HG02588 (cell line): ENCODE measurements at regions not wholly inside any gene's neighbourhood (a gene's known extent, or its start where the extent isn't known, plus 50 kb on each side); places are given as distances from the start of the nearest gene placed in this dataset.
"Not testable (repeated sequence)": the region's sequence is repeated elsewhere in the genome, so short reads cannot be mapped to it uniquely, and the experiment has no call there.

ENCODE experiments used
- ATAC-seq: cut with Tn5 transposase; IDR thresholded peaks from one replicate; pipeline ENCODE4 v1.9.1; 2021; ENCODE audit warnings: mild to moderate bottlenecking, moderate library complexity; ENCODE audit not compliant: unreplicated experiment

- ATAC-seq, result no peak
Observed at GRCh38 chr2:216989340-216990129, 129.7 kb upstream of the TNP1 start.

DNA sequence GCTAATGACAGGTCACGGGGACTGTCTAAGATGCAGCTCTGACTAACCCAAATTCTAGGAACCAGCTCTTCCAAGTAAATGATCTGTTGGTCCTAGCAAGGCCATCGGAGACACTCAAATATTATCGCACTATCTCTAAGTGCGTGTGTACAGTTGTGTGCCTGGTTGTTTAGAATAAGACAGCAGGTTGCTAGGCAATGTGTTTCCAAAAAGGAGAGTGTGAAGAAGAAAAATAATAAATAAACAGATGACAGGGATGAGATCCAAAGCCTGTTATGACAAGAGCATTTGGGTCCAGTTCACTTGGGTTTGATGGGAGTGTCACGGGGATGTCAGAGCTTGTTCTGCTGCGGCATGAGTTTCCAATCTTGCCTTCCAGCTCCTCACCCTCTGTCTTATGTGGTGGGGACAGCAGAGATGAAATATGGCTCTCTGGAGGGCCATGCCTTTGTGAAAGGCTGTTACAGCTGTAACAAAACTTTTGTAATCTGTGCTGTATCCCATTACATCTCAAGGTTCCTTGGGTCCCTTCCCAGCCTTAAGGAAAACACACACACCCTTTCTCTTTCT, 127.5 kb upstream of the TNP1 start:
- ATAC-seq, result no peak

DNA sequence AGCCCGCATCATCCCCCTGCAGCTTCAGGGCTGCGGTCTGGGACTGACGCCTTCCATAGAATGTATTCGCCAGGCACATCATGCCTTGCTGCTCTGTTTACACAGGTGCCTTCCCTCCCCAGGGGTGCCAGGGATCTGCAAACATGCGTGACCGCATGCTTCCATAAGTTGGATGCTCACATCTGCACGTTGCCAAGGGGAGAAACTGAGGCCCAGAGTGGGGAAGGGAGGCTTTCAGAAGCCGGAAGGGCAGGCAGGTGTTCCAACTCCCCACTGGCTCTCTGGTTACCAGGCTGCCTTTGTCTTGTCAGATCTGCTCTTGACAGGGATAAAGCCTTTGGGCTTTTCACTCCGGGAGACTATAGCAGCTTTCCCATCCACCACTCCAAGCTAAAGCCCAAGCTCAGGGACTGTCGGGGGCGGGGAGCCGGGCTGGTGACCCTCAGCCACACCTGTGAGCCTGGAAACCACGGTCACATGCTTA, 125.8 kb upstream of the TNP1 start:
- ATAC-seq, result no peak

DNA sequence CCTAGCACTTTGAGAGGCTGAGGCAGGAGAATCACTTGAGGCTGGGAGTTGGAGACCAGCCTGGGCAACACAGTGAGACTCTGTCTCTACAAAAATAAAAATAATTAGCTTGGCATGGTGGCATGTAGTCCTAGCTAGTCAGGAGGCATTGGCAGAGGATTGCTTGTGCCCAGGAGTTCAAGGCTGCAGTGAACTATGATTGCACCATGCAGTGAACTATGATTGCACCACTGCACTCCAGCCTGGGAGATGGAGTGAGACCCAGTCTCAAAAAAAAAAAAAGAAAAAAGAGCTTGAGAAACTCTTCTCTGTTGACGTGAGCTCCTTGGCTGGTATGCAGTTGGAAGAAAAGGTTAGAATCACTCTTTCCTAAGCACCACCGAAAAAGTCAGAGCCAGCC, 125.1 kb upstream of the TNP1 start:
- ATAC-seq, result no peak

GRCh38 chr2:216981951-216982350, 122.1 kb upstream of the TNP1 start:
- ATAC-seq, result not testable (repeated sequence)

DNA sequence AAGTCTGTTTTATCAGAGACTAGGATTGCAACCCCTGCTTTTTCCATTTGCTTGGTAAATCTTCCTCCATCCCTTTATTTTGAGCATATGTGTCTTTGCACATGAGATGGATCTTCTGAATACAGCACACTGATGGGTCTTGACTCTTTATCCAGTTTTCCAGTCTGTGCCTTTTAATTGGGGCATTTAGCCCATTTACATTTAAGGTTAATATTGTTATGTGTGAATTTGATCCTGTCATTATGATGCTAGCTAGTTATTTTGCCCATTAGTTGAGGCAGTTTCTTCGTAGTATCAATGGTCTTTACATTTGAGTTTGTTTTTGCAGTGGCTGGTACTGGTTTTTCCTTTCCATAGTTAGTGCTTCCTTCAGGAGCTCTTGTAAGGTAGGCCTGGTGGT, 120.6 kb upstream of the TNP1 start:
- ATAC-seq, result not testable (repeated sequence)

GRCh38 chr2:216974321-216975302, 114.7 kb upstream of the TNP1 start:
- ATAC-seq, result no peak

DNA sequence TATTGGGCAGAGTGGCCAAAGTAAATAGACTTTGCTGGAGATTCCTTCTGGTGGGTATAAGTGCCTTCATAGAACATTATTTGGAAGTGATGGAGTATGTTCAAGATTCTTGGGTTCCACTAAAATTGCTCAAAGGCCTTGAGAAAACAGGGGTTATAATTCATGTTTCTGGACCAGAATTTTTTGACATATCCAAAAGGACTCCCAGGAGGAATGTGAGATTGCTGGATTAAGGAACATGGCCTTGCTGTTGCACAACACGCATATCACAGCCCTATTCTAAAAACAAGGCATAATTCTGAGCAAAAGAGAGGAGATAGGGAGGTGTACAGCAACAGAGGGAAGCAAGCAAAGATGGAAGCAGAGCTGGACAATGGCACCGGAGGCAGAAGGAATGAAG, 111.7 kb upstream of the TNP1 start:
- ATAC-seq, result no peak

DNA sequence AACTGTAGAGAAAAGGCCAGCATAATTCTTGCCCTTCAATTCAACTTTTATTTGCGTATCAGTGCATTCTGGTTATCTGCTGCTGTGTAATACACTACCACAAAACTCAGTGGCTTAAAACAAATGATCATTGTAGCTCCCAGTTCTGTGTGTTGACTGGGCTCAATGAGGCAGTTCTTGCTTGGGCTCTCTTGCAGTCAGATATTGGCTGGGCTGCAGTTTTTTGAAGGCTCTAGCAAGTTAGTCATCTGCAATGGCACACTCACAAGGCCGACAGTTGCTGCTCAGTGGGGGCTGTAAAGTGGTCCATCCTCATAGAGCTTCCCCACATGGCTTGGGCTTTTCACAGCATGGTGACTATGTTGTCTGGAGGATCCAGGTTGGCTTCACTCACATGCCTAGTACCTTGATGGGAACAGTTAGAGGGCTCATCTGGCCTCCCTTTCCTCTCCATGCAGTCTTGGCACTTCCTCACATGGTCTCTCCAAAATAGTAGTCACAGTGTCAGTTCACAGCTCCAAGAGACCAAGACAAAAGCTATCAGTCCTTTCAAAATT, 110.6 kb upstream of the TNP1 start:
- no peak for ATAC-seq

DNA sequence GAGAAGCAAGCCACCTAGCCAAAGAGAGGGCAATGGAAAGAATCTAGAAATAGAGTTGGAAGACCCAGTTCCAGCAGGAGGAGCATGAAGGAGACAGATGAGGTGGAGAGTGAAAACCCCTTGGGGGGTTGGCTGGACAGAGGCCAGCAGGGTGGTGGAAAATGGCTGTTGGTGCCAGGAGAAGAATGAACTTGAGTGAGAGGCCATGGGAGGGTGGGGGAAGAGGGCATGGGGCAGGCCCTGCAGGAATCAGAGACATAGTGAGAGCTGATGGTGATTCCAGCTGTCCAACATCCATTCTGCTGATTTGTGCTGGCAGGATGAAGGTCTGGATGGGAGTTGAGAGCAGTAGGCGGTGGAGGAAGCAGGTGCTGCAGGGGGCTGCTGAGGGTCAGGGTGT, 108.0 kb upstream of the TNP1 start:
- ATAC-seq, result no peak

- no peak for ATAC-seq
Observed at GRCh38 chr2:216960671-216961268, 100.9 kb upstream of the TNP1 start.

GRCh38 chr2:216959433-216959832, 99.6 kb upstream of the TNP1 start:
- ATAC-seq, result no peak

GRCh38 chr2:216956820-216957493, 97.1 kb upstream of the TNP1 start:
- no peak for ATAC-seq

DNA sequence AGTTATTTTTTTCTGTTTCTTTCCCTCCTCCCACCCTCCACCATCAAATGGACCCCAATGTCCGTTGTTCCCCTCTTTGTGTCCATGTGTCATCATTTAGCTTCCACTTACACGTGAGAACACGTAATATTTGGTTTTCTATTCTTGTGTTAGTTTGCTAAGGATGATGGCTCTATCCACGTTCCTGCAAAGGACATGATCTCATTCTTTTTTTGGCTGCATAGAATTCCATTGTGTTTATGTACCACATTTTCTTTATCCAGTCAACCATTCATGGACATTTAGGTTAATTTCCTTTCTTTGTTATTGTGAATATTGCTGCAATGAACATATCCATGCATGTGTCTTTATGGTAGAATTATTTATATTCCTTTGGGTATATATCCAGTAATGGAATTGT, 91.3 kb upstream of the TNP1 start:
- ATAC-seq, result no peak

DNA sequence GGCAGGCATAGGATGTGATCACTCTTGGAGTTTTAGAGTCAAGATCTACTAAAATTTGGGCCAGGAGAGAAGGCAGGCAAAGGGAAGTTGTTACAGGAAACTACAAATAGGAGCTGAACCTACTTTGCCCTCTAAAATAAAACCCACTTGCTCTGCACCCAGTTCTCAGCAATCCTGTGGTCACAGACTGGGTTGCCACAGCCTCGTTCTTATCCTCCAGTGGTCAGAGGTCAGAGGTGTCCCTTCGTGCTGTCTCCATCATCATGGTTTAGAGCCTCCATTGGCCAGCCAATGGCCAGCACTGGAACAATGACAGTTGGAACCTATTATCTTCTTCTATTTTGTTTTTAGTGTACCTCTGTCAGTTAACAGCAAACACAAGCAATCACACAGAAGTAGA, 90.7 kb upstream of the TNP1 start:
- ATAC-seq, result no peak

DNA sequence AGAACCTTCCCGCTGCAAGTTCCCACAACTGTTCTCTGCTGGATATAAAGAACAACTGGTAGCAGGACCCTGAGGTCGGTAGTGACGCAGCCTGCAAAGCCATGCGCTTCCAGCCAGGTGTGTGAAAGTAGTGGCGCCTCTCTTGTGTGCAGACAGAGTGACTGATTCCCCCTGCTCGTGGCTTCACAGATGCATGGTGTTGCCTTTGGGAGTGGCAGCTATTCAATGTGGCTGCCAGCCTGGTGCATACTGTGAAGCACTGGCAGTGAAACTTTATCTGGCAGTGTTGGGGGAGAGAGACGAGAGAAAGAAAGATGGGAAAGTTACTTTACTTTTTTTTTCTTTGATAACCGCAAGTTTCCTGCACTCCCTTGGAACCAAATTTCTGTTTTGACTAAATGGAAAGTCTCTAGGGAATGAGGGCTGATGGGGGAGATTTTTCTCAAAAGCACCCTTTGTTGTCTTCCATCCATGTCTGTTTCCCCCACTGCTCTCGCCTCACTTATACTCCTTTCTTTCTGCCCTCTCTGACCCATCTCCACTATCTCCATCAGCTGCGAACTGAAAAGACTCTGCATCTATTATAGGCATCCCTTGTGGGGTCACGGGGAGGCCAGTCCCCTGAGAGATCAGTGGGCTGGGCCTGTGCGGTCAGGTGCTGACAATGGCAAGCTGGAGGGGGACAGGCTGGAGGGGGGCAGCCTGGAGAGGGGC, 90.0 kb upstream of the TNP1 start:
- ATAC-seq, result no peak

DNA sequence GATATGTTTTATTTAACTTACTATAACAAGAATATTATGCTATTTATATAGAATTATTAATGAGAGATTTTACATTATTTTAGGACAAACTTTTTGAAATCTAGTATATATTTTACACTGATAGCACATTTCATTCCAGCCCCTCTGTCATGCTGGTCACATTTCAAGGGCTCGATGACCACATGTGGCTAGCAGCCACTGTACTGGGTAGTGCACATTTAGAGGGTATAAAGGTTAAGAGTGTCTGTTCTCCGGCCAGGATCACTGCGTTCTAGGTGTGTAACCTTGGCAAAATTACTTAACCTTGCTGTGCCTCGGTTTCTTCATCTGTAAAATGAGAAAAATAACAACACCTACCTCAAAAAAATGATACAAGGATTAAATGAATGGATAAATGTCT, 87.2 kb upstream of the TNP1 start:
- no peak for ATAC-seq

- ATAC-seq, result no peak
Observed at GRCh38 chr2:216944733-216945132, 84.9 kb upstream of the TNP1 start.

DNA sequence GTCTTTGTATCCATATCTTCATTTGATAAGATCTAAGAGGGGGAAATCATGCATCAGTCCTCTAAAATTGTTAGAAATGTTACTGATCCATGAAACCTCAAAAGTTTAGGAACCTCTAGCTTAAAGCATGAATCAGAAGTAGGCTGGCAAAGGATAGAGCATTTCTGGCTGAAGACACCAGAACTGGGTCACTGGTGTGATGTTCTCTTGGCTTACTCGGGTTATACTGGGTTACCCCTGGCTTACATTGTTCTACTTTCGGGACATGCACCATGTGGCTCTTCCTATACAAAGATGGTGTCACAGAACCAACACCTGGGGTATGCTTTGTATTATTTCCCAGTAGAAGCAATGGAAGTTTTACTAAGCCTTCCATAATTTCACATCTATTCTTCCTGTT, 83.2 kb upstream of the TNP1 start:
- ATAC-seq, result no peak

DNA sequence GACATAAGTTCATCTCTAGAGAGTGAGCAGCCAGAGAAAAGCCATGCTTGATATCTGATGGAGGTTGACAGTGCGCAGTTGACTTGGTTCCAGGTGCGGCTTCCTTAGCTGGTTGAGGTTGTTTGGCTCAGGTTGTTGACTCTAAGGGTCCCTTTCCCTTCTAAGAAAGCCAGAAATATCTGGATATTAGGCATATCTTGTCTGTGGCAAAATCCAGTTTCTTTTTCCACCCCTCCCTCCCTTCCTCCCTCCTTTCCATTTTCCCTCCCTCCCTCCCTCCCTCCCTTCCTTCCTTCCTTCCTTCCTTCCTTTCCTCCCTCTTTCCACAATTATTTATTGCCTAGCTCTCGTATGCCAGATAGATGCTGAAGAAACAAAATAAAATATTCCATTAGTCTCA, 82.6 kb upstream of the TNP1 start:
- no peak for ATAC-seq
